HG03025 (cell line): ENCODE measurements at regions not wholly inside any gene's neighbourhood (a gene's known extent, or its start where the extent isn't known, plus 50 kb on each side); places are given as distances from the start of the nearest gene placed in this dataset.
"Not testable (repeated sequence)": the region's sequence is repeated elsewhere in the genome, so short reads cannot be mapped to it uniquely, and the experiment has no call there.

ENCODE experiments used
- ATAC-seq: cut with Tn5 transposase; IDR thresholded peaks from one replicate; pipeline ENCODE4 v1.9.1; 2021; ENCODE audit warnings: mild to moderate bottlenecking, moderate library complexity; ENCODE audit not compliant: unreplicated experiment, low FRiP score

DNA sequence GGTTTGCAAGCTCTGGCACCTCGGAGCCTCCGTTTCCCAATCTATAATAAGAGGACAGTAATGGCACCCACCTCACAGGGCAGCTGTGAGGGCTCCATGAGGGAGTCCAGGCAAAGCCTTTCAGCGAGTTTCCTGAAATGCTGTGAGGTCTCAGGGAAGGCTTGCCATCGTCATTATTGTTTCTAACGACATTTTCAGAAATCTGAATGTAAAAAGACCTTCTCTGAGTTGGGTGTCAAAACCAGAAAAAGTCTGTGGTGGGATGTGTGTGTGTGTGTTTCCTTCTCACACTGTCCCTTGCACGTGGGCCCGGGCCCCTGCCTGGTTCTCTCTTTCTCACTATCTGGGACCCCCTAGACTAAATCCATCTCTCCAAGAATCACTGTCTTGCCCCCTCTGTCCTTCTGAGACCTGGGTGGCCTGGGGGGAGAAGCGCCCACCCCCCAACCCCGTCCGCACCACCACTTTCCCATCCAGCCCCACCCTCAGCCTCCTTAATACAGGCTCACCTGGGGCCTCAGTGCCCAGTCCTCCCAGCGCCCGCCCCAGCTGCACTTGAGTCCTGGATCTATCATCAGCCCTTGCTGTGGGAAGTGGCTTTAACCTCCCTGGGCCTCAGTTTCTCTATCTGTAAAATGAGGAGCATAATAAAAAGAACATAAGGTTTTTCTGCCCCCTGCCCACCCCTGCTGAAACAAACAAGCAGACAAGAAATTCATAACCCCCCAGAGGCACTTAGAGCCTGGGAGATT, 180.3 kb downstream of the C9orf50 start:
- no peak for ATAC-seq

DNA sequence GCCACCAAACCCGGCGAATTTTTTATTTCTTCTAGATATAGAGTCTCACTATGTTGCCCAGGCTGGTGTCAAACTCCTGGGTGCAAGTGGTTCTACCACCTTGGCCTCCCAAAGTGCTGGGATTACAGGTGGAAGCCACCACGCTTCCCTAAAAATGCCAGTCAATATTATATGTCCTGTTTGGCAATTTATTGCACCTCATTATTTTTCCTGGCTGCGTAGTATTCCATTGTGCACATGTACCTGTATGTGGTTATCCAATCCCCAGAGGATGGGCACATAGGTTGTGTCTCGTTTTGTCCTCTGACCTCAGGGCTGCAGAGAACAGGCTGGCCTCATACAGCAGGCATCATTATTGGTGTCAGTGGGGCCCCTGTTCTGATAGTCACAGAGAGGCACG, 181.7 kb downstream of the C9orf50 start:
- no peak for ATAC-seq

DNA sequence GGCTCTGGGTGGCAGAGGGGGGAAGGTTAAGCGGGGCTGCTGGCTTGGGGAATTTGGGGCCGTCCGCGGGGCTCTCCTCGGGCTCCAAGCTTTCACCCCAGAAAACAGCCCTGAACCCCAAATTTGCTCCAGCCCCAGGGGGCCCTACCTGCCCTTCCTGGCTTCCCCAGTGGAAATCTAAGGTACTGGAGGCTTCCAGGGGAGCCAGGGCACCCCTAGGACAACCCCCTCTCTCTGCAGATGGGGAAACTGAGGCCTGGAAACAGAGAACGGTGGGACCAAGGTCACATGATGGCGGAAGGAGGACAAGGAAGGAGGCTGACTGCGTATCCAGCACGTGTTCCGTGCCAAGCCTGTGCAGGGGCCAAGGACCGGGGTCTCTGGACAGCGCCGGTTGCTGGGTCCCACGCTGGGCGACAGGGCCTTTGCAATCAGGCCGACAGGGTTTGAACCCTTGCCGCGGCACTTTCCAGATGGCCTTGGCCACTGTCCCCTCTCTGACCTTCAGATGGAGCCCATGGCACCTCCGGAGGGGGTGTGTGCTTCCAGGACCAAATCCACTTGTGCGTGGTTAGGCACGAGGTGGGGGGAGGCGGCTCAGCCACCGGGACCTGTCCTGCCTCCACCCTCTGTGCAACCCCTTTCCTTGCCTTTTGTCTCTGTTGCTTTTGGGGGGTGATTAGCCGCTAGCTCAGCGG, 183.1 kb downstream of the C9orf50 start:
- ATAC-seq = no peak

DNA sequence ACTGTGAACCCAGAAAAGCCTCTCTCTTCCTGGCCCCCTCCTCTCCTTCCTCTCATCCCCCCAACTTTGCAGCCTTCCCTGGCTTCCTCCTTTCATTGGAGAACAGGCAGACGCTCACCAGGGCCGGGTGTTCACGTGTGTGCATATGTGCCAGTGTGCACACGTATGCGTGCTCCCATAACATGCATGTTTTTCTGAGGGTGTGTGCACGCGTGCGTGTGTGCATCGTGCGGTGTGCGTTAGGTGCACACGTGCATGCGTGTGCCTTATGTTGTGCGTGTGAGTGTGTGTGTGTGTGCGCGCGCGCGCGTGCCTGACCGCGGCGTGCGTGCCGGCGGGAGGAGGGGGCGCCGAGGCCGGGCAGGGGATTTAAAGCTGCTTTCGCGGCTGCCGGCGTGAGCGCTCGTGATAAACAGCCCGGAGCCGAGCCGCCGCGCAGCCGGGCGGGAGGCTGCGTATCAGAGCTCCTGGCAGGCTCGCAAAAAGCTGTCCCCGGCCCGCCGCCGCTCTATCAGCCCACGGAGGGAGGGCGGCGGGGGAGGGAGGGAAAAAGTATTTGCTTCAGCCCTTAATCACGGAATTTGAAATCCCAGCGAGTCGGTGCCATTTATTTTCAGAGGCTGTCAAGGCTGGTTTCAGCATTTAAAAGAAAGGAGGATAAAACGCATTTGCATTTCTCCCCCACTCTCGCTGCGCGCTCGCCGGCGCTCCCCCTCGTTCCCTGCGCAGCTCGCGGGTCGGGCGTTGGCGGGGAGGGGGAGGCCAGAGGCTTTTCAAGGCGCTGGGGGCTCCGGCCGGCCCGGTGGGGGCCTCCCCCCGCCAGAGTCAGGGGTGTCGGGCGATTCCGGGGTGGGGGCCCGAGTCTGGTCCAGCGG, 183.9 kb downstream of the C9orf50 start:
- ATAC-seq = no peak

DNA sequence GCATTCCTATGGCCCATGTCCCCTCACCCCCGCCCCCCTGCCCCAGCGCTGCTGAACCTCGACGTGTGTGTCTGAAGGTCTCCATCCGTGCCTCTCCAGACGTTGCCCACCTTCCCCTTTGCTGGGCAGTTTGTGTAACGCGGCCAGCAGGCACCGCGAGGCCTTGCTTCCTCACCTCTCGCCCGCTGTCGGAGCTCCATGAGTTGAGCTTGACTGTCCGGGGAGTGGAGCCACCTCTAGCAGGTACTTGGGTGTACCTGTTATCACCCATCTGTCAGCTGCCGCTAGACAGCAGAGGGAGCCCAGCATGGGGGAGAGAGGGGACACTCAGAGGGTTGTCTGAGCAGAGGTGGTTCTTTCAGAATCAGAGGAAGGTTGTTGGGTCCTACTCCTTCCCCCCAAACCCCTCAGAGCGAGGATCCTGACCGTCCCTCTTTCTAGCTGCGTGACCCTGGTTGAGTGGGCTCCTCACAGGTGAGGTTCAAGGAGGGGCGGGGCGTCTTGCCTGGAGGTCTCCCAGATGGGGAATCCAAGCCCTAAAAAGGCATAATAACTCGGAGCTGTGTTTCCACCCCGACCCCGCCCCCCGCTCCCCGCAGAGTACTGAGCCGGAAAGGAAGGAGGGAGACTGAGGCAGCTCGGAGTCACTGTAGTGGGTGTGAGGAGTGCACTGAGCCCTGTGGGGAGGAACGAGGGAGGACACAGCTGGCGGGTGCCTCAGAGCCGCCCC, 184.7 kb downstream of the C9orf50 start:
- no peak for ATAC-seq

DNA sequence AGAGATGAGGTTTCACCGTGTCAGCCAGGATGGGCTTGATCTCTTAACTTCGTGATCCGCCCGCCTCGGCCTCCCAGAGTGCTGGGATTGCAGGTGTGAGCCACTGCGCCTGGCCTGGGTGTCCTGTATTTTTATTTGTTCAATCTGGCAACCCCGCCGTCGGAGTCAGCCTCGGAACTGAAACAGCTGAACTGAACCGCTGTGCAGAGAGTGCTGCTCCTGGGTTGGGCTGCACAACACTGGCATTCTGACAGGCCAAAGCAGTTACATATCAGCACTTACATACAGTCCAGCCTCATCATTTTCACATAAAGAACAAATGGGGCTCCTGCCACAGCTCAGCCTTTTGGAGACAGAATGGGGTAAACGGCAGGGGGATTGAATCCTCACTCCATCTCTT, 185.6 kb downstream of the C9orf50 start:
- no peak for ATAC-seq

DNA sequence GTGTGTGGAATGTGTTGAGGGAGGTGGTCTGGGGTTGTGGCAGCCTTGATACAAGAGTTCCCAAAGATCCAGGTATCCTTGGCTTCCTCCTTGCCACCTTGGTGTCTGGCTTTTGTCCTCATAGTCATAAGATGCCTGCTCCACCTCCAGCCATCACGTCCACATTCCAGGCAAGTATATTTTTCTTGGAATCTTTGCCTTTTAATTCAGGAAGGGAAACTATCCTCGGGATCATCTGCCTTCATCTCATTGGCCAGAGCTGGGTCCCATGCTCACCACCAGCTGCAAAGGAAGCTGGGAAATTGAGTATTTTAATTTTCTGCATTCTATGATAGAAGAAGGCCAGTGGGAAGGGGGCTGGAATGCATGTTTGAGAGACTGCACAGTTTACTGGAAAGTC, 186.7 kb downstream of the C9orf50 start:
- ATAC-seq = no peak

DNA sequence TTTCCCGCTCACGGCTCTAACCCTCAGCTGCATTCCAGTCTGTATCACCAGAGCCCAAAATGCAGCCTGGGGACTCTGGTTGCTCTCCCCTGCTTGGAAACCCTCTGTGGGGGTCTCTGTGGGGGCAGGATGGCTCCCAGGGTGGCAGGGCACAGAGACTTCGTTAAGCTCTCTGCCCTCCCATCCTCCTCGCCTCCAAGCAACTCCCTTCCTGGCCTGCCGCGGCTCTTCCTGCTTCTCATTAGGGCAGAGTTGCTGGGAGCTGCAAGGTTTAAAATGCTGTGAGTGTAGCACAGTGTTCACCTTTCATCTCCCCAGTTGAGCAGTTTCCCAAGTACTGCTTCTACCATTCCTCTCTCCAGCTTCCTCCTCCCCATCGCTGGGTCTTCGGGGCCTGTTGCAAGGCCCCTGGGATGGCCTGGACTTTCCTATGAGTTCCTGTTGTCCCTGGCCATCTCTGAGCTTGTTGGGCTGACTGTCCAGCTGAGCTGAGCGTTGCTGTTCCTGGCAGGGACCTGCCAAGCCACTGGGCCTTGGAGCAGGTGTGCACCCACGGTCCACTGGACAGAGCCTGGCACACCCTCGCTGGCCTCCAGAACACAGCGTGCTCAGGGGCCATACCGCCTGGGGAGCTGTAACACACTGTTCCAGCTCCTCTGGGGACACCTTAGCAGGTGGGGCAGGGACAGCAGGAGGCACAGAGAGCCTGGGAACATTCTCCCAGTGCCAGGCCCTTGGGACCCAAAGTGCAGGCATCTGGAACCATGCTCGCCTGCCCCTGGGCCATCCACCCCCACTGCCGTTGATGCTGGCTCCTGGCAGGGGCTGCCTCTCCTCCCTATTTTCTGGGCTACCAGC, 188.4 kb downstream of the C9orf50 start:
- no peak for ATAC-seq

DNA sequence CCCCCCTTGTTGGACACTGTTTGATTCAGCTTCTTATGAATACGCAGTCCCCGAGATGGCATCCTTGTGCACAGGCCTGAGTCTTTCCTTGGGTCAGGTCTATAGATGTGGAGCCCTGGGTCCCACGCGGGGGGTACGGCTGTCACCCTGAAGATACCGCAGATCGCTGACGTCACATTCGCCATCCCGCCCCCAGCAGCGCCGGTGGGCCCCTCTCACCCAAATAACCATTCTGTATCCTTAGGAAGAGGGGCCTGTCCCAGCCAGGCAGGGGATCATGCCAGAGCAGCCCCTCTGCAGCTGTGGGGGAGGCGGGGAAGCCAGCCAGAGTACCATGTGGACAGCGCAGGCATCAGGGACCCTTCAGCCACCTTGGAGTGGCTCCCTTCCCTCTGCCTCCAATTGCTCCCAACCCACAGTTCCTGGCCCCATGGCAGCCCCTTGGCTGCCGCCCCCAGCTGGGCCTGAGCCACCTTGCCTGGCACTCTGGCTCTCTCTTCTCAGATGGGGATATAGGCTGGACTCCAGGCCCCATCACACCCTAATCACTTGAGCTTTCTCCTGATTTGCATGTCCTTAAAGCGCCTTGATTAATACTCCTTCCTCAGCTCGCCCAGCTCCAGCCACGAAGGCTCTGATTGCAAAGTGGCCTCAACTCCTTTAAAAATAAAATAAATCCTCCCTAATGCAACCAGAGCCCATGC, 189.8 kb downstream of the C9orf50 start:
- no peak for ATAC-seq

DNA sequence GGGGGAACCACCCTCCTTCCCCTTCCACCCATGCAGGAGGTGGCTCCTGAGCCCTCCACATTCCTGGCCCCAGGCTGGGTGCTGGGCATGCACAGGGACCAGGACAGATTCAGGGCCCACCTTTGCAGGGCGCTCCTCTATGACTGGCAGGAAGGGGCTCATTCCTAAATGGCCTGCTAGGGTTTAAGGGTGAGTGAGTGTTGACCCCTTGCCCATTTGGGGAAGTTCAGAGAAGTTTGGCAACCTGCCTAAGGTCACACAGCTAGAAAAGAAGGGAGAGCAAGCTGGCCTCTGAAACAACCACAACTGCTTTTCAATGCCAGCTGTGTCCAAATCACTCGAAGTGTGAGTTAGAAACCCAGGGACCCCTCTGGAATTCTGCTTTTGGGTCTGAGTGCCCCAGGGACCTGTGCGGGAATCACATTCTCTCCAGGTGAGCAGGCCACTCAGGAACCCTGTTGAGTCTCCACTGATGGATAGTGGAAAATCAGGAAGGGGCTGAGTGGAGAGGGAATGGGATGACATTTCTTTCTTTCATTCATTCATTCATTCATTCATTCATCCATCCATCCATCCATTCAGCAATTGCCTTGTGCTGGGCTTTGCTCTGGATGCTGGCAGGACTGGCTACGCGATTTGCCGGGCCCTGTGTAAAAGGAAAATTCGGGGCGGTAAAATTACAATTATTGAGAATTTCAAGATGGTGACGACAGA, 191.9 kb downstream of the C9orf50 start:
- ATAC-seq = no peak

DNA sequence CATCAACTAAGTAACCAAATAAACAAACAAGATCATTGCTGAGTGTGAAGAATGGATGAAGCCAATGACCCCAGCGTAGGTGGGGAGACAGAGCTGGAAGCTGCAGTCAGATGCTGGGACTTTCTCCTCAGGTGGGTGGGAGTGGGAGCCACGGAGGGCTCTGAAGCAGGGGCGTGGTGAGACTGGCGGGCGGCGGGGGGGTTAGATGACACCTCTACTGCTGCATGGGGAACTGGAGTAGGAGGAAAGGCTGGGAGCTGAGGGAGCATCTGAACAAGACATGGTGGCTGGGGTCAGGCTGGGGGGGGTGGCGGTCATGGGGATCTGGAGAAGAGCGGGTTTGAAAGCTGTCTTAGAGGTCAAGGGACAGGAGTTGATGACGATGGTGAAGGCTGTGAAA, 193.8 kb downstream of the C9orf50 start:
- ATAC-seq = no peak

DNA sequence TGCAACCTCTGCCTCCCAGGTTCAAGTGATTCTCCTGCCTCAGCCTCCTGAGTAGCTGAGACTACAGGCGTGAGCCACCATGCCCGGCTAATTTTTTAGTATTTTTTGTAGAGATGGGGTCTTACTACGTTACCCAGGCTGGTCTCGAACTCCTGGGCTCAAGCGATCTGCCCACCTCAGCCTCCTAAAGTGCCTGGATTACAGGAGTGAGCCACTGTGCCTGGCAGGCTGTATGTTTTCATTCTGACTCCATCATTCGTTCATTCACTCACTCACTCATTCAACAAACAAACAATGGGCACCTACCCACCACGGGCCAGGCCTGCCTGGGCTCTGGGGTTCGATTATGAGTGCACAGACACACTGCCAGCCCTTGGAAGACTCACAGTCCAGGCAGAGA, 197.1 kb downstream of the C9orf50 start:
- not testable (repeated sequence) for ATAC-seq

DNA sequence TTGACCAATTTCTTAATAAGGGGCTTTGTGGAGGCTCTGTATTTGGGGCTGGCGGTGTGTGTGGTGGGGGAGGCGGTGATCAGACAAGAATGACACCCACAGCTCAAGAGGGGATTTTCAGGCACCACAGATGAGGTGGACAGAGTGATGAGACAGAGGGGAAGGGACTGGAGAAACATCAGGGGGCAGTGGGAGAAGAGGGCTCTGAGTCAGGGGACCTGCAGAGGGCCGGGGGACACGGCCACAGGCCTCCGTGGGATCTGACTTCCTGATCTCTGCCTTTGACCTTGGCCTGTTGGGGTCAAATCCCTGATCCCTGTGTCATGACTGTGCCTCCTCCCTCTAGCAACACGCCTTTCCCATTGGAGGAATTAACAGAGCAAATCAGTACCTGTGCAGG, 197.7 kb downstream of the C9orf50 start:
- no peak for ATAC-seq

DNA sequence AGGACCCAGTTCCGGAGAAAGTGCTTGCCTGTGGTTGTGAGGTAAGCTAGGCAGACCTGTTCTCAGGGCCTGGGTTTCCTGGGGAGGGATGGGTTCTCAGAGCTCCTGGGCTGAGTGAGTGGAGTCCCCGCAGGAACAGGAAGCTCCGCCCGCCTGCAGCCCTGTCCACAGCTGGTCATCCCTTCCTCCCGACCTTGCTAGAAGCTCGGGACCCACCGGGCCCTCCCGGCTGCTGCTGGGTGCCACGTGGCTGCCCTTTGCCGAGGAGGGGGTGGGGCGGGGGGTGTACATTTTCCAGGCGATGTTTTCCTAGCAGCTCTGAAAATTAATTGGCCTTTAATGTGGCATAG, 198.1 kb downstream of the C9orf50 start:
- ATAC-seq = no peak

DNA sequence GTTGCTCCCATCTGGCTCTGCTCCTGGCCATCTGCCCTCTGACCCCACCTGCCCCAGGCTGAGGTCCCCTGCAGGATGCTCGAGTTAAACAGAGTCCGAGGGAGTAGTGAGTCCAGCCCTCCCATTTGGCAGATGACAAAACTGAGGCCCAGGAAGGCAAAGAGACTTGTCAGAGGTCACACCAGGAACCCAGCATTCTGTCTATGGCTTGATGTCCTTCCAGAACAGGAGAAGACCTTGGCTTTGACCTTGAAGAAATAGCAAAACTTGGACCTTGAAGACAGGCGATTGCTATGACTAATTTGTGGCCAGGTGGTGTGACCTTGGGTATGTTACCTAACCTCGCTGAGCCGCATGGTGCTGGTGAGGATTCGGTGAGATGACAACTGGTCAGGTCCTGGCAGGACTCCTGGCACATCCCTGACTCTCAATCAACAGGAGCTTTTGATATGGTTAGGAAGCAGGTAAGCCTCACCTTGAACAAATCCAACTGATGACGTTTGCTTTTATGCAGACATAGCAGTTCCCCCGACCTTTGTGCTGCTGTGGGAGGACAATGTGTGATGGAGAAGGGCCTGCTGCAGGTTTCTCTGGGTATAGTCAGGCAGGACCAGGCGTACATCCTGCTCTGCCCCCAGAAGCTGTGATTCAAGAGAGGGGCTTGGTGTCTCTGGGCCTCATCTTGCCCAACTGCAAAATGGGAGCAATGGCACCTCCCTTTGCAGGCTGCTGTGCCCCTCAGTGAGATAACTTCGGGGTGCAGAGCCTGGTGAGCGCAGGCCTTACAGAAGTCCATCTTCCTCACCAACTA, 198.7 kb downstream of the C9orf50 start:
- ATAC-seq = no peak

DNA sequence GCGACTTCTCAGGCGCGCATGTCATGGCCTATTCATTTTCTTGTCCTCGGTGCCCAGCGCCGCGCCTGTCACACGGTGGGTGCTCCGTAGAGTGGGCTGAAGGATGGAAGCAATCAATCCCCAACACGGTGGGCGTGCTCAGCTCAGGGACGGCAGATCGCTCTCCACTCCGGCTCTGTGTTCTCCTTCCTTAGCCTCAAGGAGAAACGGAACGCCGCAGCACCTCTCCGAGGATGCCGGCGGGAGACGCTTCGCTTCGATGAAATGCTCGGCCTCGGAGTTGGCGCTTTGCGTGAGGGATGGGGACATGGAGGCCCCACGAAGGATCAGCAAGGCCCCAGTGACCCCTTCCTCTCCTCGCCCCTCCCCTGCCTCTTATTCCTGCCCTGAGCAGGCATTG, 199.5 kb downstream of the C9orf50 start:
- ATAC-seq = no peak

DNA sequence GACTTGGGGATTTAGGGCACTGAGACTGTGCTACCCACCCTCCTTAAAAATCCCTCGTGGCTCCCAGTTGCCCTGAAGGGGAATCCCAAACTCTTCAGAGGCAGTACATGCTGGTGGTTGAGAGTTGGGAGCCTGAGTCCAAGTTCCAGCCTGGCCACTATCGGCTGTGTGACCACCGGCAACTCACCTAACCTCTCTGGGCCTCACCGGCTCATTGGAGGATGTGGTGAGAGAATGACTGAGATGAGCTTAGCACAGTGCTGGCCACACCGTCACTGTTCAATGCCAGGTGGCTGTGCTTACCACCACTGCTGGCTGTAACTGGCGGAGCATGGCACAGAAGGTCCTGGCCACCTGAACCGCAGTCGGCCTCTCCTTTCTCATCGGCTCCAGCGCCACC, 200.2 kb downstream of the C9orf50 start:
- ATAC-seq = no peak

DNA sequence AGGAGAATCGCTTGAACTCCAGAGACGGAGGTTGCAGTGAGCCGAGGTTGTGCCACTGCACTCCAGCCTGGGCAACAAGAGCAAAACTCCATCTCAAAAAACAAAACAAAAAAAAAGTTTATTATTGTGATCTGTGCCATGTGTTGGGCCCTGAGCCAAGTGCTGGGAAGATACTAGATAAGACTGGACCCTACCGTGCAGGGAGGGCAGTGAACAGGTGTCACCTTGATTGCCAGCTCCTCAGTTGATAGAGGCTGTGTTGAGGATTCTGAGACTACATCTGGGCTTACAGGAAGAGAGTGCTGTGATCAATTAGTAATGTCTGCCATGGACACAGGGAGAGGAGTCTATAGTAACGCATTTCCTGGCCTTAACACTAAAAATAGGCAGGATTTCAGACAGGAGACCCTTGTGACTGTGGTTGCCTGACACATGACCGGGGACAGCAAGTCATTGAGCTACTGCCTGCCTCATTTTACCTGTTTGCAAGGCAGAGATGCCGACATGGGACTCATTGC, 201.5 kb downstream of the C9orf50 start:
- ATAC-seq = no peak
